NCI-H146 treated with DMSO at 0.1 percent for 48 hours (cell line): ENCODE measurements at regions not wholly inside any gene's neighbourhood (a gene's known extent, or its start where the extent isn't known, plus 50 kb on each side); places are given as distances from the start of the nearest gene placed in this dataset.

Experiments
- DNase-seq: peaks from one replicate; lab custom pipeline; 2025; ENCODE audit not compliant: unreplicated experiment; lab: John Stamatoyannopoulos, UW

DNA sequence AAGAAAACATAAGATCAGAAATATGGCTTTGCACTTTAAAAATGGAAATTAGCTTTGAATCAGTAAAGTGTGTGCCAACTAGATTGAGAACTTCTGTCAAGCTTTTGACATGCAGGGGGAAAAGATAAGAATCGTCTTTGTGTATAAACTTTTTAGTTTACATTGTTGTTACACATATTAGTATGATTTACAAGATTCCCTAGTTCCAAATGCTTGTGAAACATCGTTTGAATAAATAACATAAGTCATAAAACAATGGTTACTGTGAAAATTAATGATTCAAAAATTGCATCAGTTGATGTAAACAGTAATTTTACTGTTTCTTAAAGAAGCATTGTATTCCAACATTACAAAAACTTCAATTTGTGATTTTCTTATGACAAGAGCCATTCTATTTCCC is 207.6 kb upstream of the MTPN start:
- no peak for DNase-seq

DNA sequence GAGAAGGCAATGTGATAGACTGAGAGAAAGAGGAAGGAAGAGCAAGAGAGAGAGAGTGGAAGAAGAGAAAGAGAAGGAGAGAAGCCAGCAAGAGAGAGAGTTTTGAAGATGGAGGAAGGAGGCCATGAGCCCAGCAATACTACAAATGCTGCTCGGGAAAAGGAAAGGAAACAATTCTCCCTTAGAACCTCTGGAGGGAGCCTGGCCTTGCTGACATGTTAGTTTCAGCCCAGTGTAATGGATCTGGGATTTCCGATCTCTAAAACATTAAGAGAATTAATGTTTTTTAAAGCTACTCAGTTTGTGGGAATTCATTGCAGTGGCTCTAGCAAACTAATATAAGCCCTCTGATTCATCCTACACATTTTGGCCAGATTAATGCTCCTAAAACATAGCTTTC is 206.8 kb upstream of the MTPN start:
- no peak for DNase-seq

DNA sequence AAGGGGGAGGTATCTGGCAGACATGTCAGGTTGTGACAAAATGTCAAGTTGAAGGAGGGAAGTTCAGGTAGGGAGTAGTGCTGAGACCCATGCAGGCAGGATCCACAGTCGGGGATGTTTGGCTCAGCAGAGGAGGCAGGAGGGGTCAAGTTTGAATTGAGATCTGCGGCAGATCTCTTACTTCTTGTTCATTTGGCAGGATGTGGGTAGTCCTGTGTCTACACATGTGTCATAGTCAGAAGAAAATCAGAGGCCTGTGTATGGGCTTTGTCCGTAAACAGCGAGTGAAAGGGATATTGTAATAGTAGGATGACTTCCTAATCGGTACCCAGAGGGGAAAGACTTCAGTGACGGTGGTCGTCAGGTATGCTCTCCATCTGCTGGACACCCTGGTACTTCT is 203.8 kb upstream of the MTPN start:
- DNase-seq = no peak

DNA sequence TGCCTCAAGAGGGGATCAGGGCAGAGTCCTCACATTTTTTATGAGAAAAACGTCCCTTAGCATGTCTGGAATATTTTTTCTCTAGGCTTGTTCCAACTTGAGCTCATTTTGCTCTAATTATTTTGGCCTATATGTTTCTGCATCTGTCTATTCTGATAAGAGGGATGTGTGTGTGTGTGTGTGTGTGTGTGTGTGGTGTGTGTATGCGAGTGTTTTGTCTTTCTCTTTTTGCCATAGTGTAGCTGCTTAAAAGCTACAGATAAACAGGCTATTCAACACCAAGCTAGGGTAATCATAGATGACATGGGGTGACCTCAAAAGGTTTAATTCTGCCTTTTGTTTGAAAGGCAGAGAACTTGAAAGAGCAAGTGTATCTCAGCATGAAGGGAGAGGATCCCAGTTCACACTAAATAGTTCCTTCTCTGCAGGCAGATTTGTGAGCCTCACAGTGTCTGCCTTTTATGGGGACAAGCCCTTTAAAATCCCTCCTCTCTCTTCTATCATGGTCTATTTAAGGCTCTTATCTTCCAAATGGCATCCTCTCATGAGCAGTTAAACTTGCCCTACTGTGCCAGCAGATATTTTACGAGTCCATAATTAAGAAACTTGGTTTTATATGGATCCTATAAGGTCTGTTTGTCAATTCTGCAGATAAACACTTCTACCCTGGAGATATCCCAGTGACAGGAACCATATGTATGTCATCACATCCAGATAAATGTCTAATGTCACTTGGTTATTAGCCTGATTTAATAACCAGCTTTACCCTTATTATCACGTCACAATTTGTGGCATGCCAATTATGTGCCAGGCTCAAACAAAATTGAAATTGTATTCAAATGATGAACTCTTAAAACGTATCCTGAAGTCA is 202.9 kb upstream of the MTPN start:
- no peak for DNase-seq

DNA sequence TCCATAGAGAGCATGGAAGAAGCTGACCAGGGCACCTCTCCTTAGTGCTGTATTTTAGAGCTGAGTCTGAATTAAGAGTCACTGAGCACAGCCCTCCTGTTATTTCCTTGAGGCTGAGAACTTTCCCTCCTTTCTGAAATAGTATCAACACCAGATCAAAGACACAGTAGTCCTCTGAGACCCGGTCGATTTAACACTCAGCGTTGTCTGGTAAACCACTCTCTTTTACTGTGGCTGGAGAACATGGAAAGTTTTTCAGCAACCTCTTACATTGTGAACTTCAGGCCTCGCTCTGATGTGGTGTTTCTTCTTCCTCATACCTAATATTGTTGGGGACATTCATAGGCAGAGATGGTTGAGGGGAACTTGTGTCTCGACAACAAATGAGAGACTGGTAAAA is 202.0 kb upstream of the MTPN start:
- no peak for DNase-seq

DNA sequence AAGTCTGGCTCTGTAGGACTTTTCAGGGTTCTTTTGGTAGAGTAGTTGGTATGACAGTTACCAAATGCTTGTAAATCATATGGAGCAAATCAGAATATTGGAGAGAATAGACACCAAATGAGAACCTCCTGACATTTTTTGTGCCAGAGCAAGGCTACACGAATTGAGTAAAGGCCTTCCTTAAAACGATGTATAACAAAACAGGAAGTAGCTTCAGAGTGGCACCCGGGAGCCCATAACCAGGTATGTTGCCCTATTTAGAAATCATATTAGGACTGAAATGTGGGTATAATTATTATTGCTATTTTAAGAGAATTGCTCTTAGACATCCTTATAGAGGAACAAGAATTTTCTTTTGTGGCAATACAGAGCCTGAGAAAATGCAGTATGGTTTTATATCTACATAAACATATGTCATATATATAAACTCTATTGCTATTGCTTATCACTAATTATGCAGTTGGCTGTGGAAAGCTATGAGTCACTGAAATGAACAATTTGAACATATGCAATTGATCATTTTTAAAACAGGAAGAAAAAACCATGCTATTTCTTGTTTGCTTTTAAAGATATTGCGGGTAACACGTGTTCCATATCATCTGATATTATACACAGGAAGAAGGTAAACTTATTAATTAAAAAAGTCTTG is 197.4 kb upstream of the MTPN start:
- no peak for DNase-seq

DNA sequence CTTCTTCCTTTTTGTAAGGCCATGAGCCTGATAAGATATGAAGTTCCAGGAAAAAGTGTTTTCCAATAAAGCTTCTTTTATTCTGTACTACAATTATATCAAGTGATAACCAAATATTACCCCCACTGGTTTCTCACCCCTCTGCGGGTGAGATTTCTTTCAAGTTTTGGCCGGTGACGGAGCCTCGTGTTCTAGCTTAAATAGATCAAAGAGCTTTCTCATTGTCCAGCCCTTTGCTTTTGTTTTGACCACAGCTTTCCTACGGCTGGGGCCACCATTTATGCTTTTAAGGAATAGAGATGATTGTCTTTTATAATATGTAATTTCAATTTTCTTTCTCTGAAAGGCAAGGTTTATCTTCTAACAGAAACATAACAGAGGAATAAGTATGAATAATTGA is 196.7 kb upstream of the MTPN start:
- DNase-seq = no peak

DNA sequence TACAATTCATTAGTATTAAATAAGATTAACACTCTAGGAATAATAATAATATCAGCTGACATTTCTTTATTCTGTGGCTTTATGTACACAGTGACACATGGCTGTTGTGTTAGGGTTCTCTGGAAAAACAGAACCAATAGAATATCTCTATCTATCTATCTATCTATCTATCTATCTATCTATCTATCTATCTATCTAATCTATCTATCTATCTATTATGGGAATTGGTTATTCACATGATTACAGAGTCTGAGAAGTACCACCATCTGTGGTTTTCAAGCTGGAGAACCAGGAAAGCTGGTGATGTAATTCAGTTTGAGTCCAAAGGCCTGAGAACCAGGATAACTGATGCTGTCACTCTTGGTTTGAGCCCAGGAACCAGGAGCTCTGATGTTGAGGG is 194.1 kb upstream of the MTPN start:
- no peak for DNase-seq

DNA sequence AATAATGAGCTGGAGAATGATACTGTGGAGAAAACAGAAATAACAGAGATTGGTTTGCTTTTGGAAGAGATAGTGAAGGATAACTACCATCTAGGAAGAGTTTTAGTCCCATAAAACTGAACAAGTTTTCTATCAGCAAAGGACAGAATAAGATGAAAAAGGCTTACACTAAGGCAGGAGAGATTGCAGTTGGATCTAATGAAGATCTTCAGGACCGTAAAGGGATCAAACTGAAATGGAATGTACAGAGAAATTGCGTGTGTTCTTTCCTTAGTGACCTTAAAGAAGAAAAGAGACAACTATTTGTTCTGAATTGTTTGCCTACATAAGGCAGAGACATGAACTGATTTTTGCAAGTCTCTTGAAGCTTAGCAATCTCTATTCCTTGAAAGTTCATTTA is 191.7 kb upstream of the MTPN start:
- DNase-seq = no peak

DNA sequence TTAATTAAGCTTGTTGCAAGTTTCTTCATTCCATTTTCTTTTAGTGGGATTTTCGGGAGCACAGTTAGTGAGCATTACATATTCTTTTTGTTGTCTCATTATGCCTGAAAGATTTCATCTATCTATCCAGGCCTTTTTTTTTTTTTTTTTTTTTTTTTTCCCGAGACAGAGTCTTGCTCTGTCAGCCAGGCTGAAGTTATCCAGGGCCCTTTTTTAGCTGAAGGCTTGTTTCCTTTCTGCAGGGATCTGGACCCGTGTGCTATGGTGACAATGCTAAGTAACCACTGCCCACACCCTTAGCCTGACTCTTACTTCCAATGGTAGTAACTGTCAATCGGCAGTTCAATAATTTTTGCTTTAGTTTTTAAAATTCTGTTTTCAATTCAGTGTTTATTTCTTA is 190.8 kb upstream of the MTPN start:
- no peak for DNase-seq

DNA sequence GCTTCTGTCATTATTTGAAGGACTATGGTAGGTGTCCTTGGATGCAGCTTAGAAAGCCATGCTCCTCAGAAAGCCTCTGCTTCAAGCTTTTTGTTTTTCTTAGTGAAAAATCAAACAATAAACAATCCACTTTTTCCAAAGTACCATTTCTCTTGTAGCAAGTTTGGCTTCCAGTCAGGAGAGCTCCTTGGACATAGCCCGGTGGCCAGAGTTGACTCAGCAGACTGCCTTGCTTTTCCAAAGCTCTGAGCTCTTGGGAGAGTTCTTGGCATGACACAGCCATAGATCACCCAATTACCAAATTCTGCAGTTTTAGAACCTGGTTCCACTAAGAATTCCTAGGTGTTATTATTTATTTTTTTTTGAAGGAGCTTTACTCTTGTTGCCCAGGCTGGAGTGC is 189.4 kb upstream of the MTPN start:
- no peak for DNase-seq

DNA sequence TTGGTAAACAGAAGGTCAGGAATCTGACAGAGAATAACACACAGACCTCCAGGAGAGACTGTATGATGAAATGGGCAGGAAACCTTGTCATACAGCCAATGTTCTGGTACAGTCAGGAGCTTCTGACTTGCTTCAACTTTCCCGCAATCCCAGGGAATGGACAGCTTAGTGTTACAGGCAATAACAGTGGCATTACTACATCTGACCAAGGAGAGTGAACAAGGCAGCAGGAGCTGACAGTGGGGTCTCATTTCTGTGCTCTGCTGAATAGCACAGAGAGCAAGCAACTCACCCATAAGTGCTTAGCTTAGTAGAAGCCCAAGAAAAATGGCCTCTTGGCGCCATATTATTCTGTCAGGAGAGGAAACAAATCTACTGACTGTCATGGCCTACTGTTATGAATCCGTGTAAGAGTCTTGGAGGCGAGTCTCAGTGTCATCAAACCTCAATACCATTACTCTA is 186.2 kb upstream of the MTPN start:
- no peak for DNase-seq

DNA sequence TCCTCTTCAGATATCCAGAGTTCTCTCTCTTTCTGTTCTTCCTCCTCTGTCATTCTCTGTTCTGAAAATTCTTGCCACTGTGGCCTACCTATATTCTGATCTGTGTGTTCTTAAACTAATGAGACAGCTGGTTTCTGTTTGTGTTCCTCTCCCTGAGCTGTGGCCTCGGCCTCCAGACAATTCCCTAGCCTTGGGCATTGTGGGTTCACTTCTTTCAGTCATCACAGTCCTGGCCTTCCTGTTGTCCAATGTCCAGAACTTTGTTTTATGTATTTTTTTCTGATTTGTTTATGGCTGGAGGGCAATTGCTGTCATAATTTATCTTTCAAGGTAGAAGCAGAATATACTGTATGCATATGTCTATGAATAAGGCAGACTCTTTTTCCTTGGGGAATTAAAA is 173.2 kb upstream of the MTPN start:
- no peak for DNase-seq

DNA sequence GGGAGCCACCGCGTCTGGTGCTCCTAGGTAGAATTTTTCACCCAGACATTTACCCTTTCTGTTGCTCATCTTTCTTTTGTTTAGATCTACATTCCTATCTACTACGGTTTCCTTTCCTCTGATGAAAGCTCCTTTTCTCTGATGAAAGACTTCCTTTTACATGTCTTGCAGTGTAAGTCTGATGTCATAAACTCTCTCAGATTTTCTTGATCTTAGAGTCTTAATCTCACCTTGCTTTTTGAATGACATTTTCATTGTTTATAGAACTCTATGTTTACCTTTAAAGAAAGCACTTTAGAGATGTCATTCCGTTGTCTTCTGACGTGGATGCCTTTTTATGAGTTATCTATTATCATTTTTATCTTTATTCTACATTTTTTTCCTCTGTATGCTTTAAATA is 171.8 kb upstream of the MTPN start:
- DNase-seq = no peak

DNA sequence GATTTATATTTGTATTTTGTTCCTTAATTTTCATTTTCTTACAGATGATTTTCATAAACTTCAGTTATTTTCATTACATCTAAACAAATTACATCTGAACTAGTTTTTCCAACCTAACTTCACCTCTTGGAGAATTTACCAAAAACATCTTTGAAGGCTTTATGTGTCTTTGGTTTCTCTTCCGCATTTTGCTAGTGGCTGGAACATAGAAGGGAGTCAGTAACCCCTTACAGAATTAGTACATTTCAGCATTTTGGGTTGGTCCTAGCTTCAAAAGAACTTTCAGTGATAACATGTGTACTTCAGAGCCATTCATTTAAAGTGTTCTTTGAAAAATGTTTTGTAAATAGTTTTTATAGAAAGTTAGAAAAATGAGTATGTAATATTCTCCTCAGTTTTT is 169.8 kb upstream of the MTPN start:
- no peak for DNase-seq

DNA sequence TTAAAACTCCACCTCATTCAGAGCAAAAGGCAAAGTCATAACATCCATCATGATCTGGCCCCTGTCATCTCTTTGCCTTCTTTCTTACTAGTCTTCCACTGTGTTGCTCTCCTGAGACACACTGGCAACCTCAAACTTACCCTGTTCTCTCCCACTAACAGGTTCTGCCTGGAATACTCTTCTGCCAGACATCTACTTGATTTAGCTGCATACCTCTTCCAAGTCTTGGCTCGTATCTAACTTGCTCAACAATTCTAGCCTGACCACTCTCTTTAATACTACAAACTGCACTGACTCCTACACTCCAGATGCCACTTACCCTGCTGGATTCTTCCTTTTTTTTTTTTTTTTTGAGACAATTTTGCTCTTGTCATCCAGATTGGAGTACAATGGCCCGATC is 167.0 kb upstream of the MTPN start:
- DNase-seq = no peak

DNA sequence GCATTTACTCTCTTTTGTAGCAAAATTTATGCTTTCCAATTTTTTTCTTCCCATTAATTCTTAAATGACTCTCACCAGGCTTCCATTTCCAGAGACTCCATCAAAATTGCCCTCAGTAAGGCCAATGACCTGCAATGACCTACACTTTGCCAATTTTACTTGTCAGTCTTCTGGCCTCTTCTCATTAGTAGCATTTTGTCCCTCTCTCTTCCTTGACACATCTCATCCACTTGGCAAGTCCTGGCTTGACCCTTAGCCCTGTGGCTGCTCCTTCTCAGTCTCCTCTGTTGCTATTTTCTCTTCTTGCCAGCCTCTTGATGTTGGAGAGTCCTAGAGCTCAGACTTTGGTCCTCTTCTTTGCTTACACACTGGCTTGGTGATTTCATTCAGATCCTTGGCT is 166.1 kb upstream of the MTPN start:
- DNase-seq = no peak

DNA sequence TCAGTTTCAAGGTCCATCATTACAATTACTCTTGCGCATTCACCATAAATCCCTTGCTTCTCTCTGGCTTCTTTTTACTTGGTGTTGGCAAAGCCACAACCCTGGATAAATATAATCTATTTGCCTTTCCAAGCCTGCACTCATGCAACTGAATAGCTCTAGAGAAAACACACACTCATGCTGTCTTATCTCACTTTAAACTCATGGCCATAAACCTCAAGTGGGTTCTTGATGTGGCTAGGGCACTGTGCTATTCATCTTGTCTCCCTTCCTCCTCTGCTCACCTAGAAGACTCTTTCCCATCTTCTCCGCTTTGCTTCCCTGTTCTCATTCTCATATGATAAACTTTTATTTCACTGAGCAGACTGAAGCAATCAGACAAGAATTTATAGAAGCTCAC is 165.4 kb upstream of the MTPN start:
- DNase-seq = no peak

DNA sequence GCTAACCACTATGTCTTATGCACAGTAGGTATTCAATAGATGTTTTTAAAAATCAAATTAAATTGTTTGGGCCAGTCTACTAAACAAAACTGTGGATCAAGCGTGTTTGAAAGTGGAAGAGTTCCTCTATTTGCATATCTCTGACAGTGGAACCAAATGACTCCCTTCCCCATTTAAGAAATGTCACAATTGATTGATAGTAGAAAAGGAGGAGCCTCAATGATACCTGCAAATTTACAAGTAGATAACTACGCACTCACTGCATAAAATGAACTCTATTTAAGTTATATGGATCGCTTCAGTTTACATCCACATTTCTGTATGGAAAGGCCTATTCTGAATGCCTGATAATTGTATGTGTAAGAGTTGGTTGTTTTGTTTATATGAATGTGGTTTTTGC is 163.3 kb upstream of the MTPN start:
- no peak for DNase-seq

DNA sequence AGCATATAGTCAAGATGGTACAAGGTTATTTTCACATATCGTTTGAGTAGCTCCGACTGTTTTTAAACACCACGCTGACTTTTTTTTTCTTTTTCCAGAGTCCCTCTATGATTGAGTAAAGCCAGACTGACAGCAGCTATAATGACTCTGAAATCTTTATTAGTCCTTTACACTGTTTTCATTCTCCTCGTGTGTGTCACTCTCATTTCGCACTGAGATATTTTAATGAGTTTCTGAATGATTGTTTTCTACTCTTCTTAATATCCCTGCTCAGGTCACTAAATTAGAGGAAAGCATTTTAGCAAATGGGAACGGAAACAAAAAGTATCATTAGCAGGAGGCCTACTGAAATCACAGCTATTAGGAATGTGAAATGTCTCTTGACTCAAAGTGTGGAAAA is 162.3 kb upstream of the MTPN start:
- DNase-seq = no peak

DNA sequence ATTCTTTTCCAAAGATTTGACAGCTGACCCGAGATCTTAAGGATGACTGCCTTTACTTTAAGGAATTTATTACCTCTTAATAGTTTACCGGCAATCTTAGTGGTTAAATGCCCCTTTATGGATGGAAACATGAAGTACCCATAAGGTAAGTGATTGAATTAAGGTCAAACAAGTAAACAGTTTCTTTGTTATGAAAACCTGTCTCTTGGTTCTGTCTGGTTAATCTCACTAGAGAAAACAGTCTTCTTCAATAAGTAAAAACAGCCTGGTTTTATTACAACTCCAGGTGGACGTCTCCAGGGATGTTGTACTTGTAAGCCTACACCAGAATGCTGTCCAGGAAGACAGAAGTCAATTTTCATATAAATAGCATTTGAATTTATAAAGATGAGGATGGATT is 161.8 kb upstream of the MTPN start:
- DNase-seq = no peak

DNA sequence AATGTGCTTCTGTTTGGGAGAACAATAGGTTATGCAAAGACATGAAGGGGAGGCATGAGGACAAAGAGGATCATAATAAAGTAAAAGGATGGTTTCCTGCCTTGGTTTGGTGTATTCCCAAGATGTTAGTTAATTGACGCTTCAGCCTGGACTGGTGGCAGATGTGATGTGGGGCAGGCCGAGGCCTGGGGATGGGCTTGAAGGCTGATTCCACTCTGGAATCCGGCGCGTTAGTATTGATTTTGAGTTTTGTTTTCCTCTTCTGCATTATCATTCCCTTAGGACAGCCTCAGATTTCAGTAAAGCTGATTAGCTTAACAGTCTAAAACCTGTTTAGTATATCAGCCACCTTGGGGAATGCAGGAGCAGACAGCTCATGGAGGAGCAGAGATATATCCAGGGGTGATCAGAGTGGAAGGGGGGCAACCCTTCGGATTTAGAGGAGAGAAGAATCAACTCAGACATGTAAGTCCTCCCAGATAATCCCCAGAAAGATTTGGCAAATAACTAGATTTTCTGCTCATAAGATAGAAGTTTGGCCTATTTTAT is 159.8 kb upstream of the MTPN start:
- no peak for DNase-seq
